GM21423 (cell line): ENCODE measurements at regions not wholly inside any gene's neighbourhood (a gene's known extent, or its start where the extent isn't known, plus 50 kb on each side); places are given as distances from the start of the nearest gene placed in this dataset.

Source experiments
- ATAC-seq: cut with Tn5 transposase; IDR thresholded peaks from one replicate; pipeline ENCODE4 v1.9.1; 2021; ENCODE audit warnings: mild to moderate bottlenecking, moderate library complexity; ENCODE audit not compliant: unreplicated experiment

- ATAC-seq = no peak
Observed at GRCh38 chr12:124433879-124434278, 133.5 kb downstream of the NCOR2 start.

DNA sequence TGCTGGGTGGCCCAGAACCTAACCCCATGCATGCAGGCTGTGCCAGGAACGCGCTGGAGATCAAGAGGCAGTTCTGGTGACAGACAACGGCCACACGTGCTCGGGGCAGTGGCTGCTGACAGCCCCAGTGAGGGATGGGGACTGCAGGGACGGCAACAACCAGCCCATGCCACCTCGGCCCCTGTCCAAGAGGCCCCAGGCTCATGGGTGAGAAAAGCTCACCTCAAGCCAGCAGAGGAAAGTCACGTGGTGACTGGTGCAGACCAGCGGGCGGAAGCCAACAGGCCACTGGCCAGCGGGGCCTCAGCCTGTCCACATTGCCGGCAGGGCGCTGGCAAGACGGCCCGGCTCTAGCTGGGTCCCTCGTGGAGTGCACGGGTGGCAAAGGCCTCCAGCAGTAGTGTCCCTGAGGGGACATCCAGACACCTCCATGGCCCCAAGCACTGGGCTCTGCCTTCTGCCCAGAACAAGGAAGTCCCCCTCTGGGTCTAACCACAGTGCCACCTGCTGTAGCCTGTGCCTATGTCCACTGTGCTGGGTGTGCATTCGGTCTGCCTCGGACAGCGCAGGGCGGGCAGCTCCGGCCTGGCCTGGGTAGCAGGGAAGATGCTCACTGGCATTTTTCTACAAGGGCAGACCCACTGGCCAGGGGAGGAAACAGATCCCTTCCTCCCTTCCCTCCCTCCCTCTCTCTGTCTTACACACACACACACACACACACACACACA lies 134.1 kb downstream of the NCOR2 start:
- no peak for ATAC-seq

- ATAC-seq = no peak
Observed at GRCh38 chr12:124432376-124432775, 135.0 kb downstream of the NCOR2 start.

GRCh38 chr12:124431971-124432370 lies 135.4 kb downstream of the NCOR2 start:
- ATAC-seq = no peak

- no peak for ATAC-seq
Observed at GRCh38 chr12:124430491-124430890, 135.6 kb downstream of the RFLNA start.

- no peak for ATAC-seq
Observed at GRCh38 chr12:124429535-124429934, 134.6 kb downstream of the RFLNA start.

GRCh38 chr12:124428792-124429281 lies 133.9 kb downstream of the RFLNA start:
- ATAC-seq = no peak

DNA sequence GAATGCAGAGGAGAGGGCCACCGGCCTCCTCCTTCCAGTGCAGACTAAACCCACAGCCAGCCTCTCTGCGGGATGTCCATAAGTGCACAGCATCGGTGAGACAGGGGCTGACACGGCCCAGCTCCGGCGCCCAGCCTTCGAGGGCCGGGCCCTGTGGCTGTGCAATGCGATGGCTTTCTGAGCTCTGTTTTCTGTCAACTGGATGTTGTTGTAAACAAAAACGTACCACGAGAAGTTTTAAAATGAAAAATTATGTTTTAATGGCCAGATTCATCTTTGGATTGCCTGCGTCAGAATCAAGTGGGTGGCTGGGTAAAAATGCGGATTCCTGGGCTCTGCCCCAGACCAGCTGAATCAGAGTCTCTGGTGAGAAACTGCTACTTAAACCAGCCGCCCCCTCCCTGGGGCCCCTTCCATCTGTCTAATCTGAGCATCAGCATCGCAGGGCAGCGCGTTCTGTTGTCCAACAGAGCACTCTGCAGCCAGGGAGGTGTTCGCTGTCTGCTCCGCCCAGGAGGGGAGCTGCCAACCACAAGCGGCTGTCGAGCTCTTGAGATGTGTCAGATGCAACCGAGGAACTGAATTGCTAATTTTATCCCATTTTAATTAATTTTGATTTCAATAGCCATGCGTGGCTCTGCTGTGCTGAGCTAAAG lies 133.4 kb downstream of the RFLNA start:
- no peak for ATAC-seq

DNA sequence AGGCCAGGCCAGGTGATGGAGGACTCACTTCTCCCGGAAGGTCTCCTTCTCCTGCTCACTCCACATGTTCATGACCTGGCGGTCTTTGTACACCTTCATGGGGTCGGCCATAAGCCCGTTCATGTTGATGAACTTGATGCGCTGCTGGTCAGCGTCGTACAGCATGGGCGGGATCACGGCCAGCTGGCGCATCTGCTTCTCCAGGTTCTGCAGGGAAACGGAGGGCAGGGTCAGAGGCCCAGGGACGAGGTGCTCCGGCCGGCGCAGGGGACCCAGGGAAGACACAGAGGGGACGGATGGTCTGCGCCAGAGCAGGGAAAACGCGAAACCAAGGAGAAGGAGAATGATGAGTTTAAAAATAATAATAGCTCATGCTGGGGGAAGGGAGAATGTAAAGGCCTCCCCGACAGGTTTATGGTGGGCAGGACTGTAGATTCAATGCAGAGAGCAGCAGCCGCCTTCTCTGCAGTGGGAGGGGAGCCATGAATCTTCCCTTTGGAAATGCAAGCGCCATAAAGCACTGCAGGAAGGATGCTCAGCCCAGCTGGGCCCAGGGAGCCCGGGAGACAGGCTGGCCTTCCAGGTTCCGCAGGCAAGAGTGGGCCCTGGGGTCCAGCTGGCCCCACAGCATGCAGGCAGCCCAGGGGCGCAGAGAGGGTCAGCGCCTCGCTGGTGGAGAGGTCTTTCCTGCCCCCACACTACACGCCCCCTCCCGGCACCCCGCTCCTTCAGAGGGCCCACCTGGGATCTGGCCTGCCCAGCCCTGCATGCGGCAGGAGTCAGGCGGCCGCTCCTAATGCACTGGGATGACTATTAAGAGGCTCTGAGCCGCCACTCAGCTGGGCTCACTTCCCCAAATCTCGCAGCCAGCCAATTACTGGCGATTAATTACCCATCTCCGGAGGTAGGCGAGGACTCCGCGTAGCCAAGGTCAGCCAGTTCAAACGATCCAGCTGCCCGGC lies 132.0 kb downstream of the RFLNA start:
- no peak for ATAC-seq

DNA sequence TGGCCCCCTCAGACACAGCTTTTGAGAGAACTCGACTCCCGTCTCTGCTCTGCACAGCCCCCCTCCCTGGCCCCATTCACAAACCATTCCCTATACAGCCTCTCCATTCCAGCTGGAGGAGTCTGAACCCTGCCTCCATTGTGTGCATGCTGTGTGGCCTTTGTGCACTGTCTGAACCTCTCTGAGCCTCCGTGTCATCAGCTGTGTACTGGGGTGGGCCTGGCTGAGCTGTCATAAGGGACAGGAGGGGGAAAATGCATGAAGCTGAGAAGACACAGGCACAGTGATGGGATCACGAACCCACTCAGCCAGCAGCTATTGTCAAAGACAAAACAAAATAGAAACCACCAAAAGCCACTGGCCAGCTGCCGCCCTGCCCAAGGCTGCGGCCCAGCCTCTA lies 130.8 kb downstream of the RFLNA start:
- ATAC-seq = no peak

DNA sequence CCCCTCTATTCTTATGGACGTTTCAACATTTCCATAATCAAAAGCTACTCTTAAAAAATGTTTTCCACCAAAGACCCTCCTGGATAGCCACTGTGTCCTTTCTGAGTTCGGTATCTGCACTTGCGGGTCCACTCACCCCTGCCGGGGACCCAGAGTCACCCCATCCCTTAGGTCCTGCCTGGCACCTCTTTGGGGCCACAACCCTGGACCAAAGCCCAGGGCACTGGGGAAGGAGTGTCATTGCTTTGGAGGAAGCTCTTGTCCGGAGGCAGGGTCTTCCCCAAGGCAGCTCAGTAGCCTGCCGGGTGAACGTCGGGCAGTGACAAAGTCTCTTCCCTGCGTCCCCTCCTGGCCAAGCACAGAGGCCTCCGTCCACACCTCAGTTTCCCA lies 129.6 kb downstream of the RFLNA start:
- ATAC-seq = no peak

- ATAC-seq = no peak
Observed at GRCh38 chr12:124423761-124424515, 129.0 kb downstream of the RFLNA start.

- ATAC-seq = no peak
Observed at GRCh38 chr12:124422570-124423523, 128.0 kb downstream of the RFLNA start.

- no peak for ATAC-seq
Observed at GRCh38 chr12:124422142-124422569, 127.3 kb downstream of the RFLNA start.

DNA sequence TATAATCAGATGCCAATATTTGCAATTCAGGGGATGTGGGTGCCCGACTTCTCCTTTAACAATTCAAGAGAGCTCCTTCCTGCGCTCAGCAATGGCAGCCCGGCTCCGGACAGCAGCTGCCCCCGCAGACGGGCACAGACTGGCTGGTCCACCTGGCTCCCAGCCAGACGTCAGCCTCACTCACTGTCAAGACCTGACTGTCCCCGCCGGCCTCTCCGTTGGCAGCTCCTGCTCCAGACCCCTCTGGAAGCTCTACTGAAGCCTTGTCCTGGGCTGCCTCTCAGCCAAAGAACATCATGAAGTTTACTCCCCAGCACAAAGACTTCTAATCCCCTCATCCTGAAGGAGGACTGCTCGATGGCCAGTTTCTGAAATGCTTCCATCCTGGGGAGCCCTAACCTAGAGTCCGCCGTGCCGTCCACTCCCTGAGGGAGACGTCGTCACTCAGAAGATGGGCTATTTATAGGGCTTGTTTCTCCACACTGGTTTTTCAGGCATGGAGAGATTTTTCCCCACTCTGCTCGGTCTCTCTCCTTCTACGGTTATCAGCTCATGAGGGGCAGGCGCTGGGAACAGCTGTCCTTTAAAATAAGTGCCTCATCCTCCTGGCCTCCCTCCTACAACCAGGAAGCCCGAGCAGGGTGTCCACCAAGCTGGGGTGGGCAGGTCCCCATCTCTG lies 126.2 kb downstream of the RFLNA start:
- no peak for ATAC-seq

- ATAC-seq = no peak
Observed at GRCh38 chr12:124420041-124420995, 125.4 kb downstream of the RFLNA start.

- ATAC-seq = no peak
Observed at GRCh38 chr12:124419292-124420040, 124.6 kb downstream of the RFLNA start.
